ENCODE measurements at regions not wholly inside any gene's neighbourhood (a gene's known extent, or its start where the extent isn't known, plus 50 kb on each side); places are given as distances from the start of the nearest gene placed in this dataset.
A peak's percentile ranks its signal among the peaks of the same experiment; 100 is the strongest.
"Not testable (repeated sequence)": the region's sequence is repeated elsewhere in the genome, so short reads cannot be mapped to it uniquely, and the experiment has no call there.

DNA sequence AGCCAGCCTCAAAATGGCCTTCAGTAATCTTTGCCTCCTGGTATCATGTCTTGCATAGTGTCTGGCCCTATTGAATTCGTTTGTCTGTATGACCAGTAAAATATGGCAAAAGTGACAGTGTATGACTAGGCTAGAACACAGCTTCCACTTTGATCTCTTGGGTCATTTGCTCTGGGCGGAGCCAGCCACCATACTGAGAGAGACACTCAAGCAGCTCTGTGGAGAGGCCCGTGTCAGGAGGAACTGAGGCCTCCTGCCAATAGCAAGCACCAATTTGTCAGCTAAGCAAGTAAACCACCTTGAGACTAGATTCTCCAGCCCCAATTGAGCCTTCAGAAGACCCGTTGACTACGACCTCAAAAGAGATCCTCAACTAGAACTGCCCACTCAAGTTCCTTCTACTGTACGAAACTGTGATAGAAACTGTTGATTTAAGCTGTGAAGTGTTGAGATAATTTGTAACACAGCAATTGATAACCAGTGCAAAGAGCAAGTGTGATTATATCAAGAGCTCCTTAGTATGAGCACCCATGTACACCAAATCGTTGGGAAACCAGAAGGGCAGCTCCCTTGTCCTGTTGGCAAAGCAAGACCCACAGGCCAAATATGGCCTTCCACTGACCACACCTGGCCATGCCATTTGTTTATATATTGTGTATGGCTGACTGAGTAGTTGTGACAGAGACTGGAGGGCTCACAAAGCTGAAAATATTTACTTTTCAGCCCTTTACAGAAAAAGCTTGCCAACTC is 52.7 kb upstream of the SERBP1 start:
- DNase-seq: no peak

DNA sequence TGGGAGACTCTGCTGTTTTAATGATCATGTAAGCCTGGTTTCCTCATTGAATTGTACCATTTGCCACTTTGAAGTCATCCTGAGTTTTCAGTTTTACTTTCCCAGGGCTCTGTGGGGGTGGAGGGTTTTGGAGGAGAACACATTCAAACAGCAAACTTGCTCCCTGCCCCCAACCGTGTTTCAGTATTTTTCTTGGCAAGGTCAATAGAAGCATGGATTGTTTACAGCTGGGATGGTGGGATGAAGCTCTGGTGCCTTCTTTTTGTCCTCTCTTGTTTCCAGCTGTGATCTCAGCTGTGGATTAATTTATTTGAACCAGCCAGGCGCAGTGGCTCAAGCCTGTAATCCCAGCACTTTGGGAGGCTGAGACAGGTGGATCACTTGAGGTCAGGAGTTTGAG is 54.3 kb upstream of the SERBP1 start:
- no peak for DNase-seq

- DNase-seq: no peak
Observed at GRCh38 chr1:67485046-67485811, 55.0 kb upstream of the SERBP1 start.

GRCh38 chr1:67489643-67490042 is 59.4 kb upstream of the SERBP1 start:
- DNase-seq: no peak

- no peak for DNase-seq
Observed at GRCh38 chr1:67491280-67491679, 61.1 kb upstream of the SERBP1 start.

DNA sequence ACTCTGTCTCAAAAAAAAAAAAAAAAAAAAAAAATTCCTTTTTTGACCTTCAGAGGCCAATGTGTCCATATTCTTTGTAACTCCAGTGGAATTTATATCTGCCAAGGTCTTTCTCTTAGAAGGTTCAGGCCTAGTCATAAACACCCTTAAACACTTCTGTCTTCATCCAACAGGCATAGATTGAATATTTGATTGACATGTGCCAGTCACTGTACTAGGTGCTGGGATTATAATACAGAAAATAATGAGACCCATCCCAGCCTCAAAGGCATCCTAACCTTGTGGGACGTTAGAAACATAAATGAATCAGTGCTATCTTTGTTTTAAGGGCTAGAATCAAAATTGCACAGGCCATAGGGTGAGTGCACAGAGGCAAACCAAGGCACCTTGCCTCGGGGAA is 62.9 kb upstream of the SERBP1 start:
- no peak for DNase-seq

DNA sequence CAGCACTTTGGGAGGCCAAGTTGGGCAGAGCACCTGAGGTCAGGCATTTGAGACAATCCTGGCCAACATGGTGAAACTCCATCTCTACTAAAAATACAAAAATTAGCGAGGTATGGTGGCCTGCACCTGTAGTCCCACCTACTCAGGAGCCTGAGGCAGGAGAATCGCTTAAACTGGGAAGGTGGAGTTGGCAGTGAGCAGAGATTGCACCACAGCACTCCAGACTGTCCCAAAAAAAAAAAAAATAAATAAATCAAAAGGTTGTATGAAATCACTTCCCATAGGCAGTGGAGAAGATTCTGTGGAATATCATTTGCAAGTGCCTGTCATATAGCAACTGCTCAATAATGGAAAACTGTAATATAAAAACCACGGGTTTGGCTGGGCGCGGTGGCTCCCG is 65.1 kb upstream of the SERBP1 start:
- no peak for DNase-seq

GRCh38 chr1:67496329-67496728 is 66.1 kb upstream of the SERBP1 start:
- DNase-seq: no peak

DNA sequence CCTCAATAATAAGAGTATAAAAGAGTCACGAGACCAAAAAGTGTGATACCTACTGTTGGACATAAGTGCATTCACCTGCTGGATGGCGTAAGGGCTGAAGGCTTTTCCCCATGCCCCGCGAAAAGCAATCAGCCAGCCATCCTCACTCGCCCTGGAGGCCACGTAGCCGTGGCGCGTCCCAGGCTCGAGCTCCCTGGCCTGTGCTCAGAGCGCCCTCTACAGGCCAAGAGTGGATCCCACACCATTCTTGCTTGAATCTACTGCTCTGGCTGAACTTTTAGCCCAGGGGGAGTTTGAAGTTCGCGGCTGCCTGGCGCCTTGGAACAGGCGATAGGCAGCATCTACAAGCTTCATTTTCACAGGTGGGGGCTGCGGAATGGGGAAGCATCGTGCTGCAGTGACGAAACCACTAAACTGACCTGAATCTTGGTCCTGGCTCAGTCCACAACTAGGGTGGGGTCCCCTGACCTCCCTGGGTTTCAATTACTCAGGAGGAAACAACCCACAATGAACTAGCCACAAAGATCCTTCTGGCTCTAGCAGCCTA is 70.3 kb upstream of the SERBP1 start:
- DNase-seq: peak; percentile 58

DNA sequence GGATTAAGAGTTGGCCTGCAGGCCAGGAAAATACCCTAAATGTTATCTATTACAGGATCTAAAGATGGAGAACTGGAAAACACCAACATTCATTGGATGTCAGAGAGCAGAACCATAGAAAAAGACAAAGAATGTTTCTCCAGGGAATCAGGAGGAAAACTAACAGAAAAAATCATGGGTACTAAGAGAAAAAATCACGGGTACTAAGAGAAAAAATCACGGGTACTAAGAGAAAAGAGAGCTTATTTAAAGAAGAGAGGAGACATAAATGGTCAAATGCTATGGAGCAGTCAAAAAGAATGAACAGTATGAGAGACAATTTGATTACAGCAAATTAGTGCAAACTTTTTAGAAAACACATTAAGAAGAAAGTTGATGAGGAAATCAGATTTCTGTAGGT is 73.8 kb upstream of the SERBP1 start:
- DNase-seq: no peak

GRCh38 chr1:67513392-67514294 is 83.4 kb upstream of the SERBP1 start:
- not testable (repeated sequence) for DNase-seq

DNA sequence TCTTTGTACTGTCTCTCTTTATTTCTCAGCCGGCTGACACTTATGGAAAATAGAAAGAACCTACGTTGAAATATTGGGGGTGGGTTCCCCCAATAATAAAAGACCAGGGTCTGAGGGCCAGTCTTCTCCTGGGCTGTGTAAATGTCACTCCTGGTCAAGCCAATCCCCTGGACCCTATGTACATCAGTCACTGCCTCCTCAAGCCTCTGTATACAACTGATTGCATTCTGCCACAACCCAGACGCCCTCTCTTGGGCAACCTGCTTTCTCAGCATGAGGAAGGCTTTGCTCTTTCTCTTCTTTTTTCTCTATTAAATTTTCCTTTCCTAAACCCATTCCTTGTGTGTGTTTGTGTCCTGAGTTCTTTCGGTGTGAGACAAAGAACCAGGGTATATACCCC is 84.1 kb upstream of the SERBP1 start:
- DNase-seq: no peak

DNA sequence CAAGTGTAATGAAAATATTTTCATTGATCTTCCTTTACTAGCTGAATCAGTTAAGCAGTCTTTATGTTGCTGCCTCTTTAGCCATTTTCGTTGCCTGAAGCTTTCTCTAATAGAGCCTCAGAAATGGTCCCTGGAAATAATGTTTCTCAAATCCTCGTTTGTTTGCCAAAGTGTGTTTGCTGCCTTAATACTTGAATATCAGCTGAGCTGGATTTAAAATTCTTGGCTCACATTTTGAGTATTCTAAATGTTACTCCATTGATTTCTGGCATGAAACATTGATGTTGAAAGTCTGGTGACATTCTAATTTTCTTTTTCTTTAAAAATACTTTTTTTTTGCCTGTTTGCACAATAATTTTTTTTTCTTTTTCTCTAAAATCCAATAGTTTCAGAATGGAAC is 84.6 kb upstream of the SERBP1 start:
- DNase-seq: no peak

DNA sequence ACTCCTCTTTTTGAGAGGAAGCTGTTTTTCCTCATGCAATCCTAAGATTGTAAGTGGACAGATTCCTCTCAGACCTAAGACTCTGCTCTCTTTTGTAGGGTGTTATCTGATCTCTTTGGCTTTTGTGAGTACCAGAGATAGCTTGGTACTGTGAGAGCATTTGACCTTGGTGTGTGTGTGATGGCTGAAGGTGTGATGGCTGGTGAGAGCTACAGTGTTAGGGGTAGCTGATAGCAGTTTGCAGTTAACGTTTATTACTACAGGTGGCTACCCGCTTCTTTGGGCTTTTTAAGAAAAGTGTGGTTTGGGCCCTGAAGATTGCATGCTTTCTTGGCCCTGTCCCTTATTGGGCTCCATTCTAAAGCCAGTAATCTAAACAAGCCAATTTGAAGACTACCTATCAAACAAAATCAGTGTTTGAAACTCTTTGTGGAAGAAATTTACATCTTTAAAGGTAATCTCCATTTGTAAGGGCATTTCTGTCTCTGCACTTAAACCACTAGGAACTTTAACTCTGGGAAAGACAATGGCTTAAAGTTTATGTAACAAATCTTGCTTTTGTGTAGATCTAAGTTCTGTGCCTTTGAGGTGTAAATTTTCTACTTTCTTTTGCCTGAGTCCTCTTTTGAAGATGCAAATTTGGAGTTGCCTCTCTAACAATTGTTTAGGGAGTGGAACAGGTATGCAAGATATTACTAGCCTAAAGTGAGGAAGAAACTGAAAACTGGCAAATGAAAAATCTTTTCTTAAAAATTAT is 85.3 kb upstream of the SERBP1 start:
- no peak for DNase-seq

GRCh38 chr1:67517046-67517445 is 86.8 kb upstream of the SERBP1 start:
- no peak for DNase-seq

DNA sequence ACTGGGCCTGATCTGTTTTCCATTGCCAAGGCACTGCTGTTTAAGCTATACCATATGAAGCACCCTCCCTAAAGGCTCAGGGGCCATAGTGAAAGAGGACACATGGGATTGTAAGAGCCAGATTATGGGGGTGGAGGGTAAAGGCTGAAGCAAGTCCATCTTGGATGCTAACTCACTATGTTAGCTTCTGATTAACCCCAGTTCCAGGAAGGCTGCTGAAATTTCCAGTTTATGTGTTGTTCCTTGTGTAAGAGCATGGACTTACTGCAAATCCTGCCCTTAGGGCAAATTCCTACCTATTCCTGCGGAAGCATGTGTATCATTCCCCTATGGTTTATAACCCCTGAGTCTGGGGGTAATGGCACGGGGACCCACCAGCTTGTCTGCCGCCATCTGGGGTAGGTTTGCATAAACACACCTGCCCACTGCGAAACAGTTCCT is 91.8 kb upstream of the SERBP1 start:
- DNase-seq: no peak

DNA sequence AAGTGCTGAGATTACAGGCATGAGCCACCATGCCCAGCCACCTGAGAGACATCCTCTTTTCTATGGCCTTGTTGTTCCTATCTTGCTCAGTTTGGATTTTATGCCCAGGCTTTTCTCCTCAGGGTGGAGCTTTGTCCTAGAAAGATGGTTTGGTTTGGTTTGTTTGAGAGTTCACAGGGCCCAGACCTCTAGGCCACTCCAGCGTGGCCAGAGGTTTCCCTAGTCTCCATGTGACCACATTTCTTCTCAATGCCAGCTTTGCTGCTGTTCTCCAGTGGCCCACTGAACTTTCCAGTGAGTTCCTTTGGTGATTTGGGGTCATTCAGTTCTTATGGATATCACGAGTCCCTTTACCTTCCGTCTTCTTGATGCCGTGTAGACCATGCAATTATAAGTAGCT is 92.6 kb upstream of the SERBP1 start:
- no peak for DNase-seq

- DNase-seq: no peak
Observed at GRCh38 chr1:67524143-67525052, 94.2 kb upstream of the SERBP1 start.

DNA sequence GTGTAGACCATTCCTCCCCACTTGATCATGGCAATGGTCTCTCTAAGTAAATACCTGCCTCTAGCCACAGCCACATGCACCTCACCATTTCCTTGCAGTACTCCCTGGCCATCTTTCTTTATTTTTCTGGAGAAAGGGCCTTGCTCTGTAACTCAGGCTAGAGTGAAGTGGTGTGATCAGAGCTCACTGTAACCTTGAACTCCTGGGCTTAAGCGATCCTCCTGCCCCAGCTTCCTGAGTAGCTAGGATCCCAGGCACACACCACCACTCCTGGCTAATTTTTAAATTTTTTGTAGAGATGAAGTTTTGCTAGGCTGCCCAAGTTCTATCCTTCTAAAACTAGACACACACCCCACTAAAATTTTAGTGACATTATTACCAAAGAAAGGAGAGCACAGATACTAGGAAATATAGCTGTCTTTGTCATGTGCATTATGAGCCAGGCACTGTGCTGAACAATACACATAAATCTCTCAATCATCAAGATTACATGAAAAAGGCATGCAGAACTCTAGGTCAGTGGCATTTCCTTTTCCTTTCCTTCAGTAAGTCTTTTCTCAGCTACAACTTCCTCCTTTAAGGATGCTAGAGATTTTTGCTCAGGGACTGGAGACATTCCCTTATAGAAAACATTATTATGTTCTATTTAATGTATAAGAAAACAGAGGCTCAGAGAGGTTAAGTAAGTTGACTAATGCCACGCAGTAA is 95.0 kb upstream of the SERBP1 start:
- DNase-seq: no peak

DNA sequence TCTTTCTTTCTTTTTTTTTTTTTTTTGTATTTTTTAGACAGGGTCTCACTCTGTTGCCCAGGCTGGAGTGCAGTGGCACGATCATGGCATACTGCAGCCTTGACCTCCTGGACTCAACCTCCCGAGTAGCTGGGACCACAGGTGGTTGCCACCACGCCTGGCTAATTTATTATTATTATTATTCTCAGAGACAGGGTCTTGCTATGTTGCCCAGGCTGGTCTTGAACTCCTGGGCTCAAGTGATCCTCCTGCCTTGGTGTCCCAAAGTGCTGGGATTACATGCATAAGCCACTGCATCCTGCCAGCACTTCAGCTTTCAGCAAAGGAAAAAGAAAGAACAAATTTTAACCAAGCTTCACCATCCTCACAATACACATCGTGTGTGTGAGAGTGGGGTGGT is 97.9 kb upstream of the SERBP1 start:
- no peak for DNase-seq

- DNase-seq: no peak
Observed at GRCh38 chr1:67530071-67530470, 99.9 kb upstream of the SERBP1 start.

Measured in NCI-H446 treated with DMSO at 0.1 percent for 48 hours (cell line).